ENCODE measurements at regions not wholly inside any gene's neighbourhood (a gene's known extent, or its start where the extent isn't known, plus 50 kb on each side); places are given as distances from the start of the nearest gene placed in this dataset.

DNA sequence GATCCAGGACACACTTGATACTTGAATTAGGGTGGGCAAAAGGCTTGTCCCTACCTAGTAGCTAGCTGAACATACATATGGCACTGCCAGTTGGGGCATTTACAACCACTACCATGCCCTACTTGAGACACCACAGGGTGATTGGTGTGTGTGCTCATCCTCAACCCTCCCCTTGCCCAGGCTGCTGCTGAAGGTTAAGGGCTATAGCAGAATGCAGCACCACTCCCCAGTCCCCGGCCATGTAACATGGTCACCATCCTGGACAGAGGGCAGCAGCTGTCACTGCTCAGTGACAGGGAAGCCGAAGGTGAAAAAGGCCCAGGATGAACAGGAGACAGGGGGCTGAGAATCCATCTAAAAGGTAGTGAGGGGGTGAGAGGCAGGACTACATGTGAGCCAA lies 273.9 kb upstream of the SGCD start:
- no TSS peak for BruUV-seq (replicated peaks)
- Histone ChIP-seq H4K8ac (ENCODE audit: low read depth in 2 of 2, low read length in 2 of 2) (no peak overlapping the region), H4K5ac (ENCODE audit: low read depth, low read length) (no peak overlapping the region)

More for the DNA sequence above, 273.9 kb upstream of the SGCD start:
- no peak overlapping the region for H3K9ac ChIP-seq (ENCODE audit: low read depth, low read length)
- H2AK9ac ChIP-seq (replicated peaks; ENCODE audit: low read depth, low read length, poor library complexity): no peak overlapping the region
- H3K4me2 ChIP-seq (ENCODE audit: low read depth, low read length): no peak overlapping the region
- H3K27me3 ChIP-seq (ENCODE audit: control insufficient read depth, insufficient read depth, low read length): no peaks in the 10 kb centered on the region
- H3K56ac ChIP-seq (ENCODE audit: extremely low read depth, insufficient read depth, low read length): no peak overlapping the region
- WGBS, 2 experiments (ENCODE audit: extremely low coverage in 2 of 2, insufficient read length in 1 of 2): 40% methylated on average over 1 of the region's 2 CpGs; no CpG with 5 or more reads in 1 of the 2 experiments
- H3K36me3 ChIP-seq (ENCODE audit: control insufficient read depth, insufficient read depth, low read length): no peaks in the 10 kb centered on the region
- H3K18ac ChIP-seq (ENCODE audit: low read depth, low read length): no peak overlapping the region
- no peak overlapping the region for H3K23ac ChIP-seq (ENCODE audit: low read depth, low read length)
- TF ChIP-seq FOS (IDR thresholded peaks at IDR 0.05; ENCODE audit: low read depth, low read length) (no peak), MAZ (IDR thresholded peaks at IDR 0.05; ENCODE audit: borderline replicate concordance, low read depth, low read length) (no peak), MAFK (IDR thresholded peaks at IDR 0.05; ENCODE audit: low read depth, low read length) (no peak), CEBPB (IDR thresholded peaks at IDR 0.05; ENCODE audit: low read depth, low read length) (no peak), NFE2L2 (IDR thresholded peaks at IDR 0.05; ENCODE audit: low read depth, low read length) (no peak), RFX5 (IDR thresholded peaks at IDR 0.05; ENCODE audit: low read depth, low read length) (no peak), SMC3 (IDR thresholded peaks at IDR 0.05; ENCODE audit: low read depth, low read length) (no peak), BHLHE40 (IDR thresholded peaks at IDR 0.05; ENCODE audit: low read depth, low read length) (no peak)
- TF ChIP-seq, protein P1, sequence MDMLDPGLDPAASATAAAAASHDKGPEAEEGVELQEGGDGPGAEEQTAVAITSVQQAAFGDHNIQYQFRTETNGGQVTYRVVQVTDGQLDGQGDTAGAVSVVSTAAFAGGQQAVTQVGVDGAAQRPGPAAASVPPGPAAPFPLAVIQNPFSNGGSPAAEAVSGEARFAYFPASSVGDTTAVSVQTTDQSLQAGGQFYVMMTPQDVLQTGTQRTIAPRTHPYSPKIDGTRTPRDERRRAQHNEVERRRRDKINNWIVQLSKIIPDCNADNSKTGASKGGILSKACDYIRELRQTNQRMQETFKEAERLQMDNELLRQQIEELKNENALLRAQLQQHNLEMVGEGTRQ (IDR thresholded peaks at IDR 0.05; ENCODE audit: low read depth, low read length): no peak
- intact Hi-C loops (cut with micrococcal nuclease) (loop anchor here (2.0 kb wide), 1 partner anchor 110 kb away; no protein-coding TSS in a partner anchor), in situ Hi-C loops (cut with MboI; ENCODE audit: low sequenced_read_pairs) (no loop called here), dilution Hi-C loops (cut with HindIII; ENCODE audit: low sequenced_read_pairs, unreplicated experiment) (no loop called here)
- H2BK120ac ChIP-seq (ENCODE audit: low read depth, low read length): no peak overlapping the region
- H4K20me1 ChIP-seq (ENCODE audit: insufficient read depth, low read length): no peaks in the 10 kb centered on the region
- no peak overlapping the region for H2BK15ac ChIP-seq (ENCODE audit: low read depth, low read length)
- CTCF ChIA-PET: no interaction called here
- no peaks in the 10 kb centered on the region for H3K9me3 ChIP-seq (ENCODE audit: control insufficient read depth, insufficient read depth, low read length)
- DNase-seq: no peak
- no peaks in the 10 kb centered on the region for H3K79me1 ChIP-seq (ENCODE audit: low read depth in 1 of 2, low read length in 2 of 2)
- H2BK5ac ChIP-seq (ENCODE audit: low read depth, low read length, poor library complexity, severe bottlenecking): no peak overlapping the region
- no peak overlapping the region; the same call in 1 of the 2 replicates for H3K4ac ChIP-seq (ENCODE audit: low read depth, low read length)
- H3K14ac ChIP-seq (replicated peaks; ENCODE audit: low read depth, low read length): no peak overlapping the region
- H2AK5ac ChIP-seq (ENCODE audit: low read depth, low read length): no peak overlapping the region
- no peaks in the 10 kb centered on the region for H3K9me1 ChIP-seq (ENCODE audit: insufficient read depth, low read length)
- no peaks in the 10 kb centered on the region for H3K4me1 ChIP-seq (ENCODE audit: control insufficient read depth, insufficient read depth, low read length)
- no peak overlapping the region for H3K4me3 ChIP-seq (ENCODE audit: insufficient read depth, low read depth, low read length)
- H2BK20ac ChIP-seq (ENCODE audit: low read depth, low read length): no peak overlapping the region
- H4K91ac ChIP-seq (ENCODE audit: insufficient read depth, low read depth, low read length): no peak overlapping the region; the same call in 1 of the 2 replicates
- no peak overlapping the region for H3K27ac ChIP-seq (ENCODE audit: insufficient read depth, low read length)
- H2AFZ ChIP-seq (replicated peaks; ENCODE audit: low read length, poor library complexity): no peak overlapping the region
- POLR2A ChIA-PET (ENCODE audit: unreplicated experiment): no interaction called here
- ATAC-seq (ENCODE audit: low read depth): no peak
